SK-N-SH (cell line): ENCODE measurements at regions not wholly inside any gene's neighbourhood (a gene's known extent, or its start where the extent isn't known, plus 50 kb on each side); places are given as distances from the start of the nearest gene placed in this dataset.

Experiments
- CTCF ChIA-PET: fragments of 300-600, 350-600 bp; formaldehyde crosslinking; extraction: SDS; loops from one replicate; lab custom pipeline; 2021; lab: Yijun Ruan, JAX
- POLR2A ChIA-PET: fragments of 350-600 bp; sonication (Branson Sonifier 250); formaldehyde crosslinking; extraction: SDS; loops from one replicate; lab custom pipeline; 2020; ENCODE audit warnings: antibody characterized with exemption, inconsistent platforms; lab: Yijun Ruan, JAX
- DNase-seq: peaks from one replicate; pipeline ENCODE4 v3.0.0; 2012
- H2AFZ ChIP-seq: fragments of 200-600 bp; sonication (generic); 2 replicates; pipeline ENCODE4 v1.8.1; 2016; ENCODE audit warnings: antibody characterized with exemption, mild to moderate bottlenecking, low read depth
- H3F3A ChIP-seq: fragments of 200-600 bp; sonication (generic); replicated peaks from 2 replicates; pipeline ENCODE3; 2016; ENCODE audit warnings: antibody characterized with exemption, mild to moderate bottlenecking; ENCODE audit not compliant: insufficient read depth
- H3K27ac ChIP-seq, 2 experiments: fragments of 200-500 bp in 1 of 2; fragments of 200-600 bp in 1 of 2; sonication (Bioruptor generic) in 1 of 2; sonication (generic), shearing (Covaris generic) in 1 of 2; 2 replicates each; pipeline versions ENCODE4 v1.5.1 to v1.6.1; 2014 to 2016; ENCODE audit warnings: low read depth in 2 of 2, inconsistent platforms in 1 of 2, low read length in 1 of 2, mild to moderate bottlenecking in 1 of 2, mixed read lengths in 1 of 2
- H3K27me3 ChIP-seq: fragments of 200-600 bp; sonication (generic), shearing (Covaris generic); 2 replicates; pipeline ENCODE4 v1.6.1; 2016; ENCODE audit warnings: mixed run types; ENCODE audit not compliant: insufficient read depth
- H3K36me3 ChIP-seq, 2 experiments: fragments of 200-500 bp in 1 of 2; fragments of 200-600 bp in 1 of 2; sonication (Bioruptor generic) in 1 of 2; sonication (generic) in 1 of 2; replicated peaks in 1 of 2; 2 replicates each; pipeline versions ENCODE3 to v1.5.1; 2014 to 2016; ENCODE audit warnings: low read length in 1 of 2, mild to moderate bottlenecking in 1 of 2; ENCODE audit not compliant: insufficient read depth in 2 of 2, control insufficient read depth in 1 of 2
- H3K4me1 ChIP-seq, 2 experiments: fragments of 200-500 bp in 1 of 2; fragments of 200-600 bp in 1 of 2; sonication (Bioruptor generic) in 1 of 2; sonication (generic), shearing (Covaris generic) in 1 of 2; 2 replicates each; pipeline versions ENCODE4 v1.5.1 to v1.6.1; 2014 to 2016; ENCODE audit warnings: low read depth in 1 of 2, low read length in 1 of 2, mixed run types in 1 of 2; ENCODE audit not compliant: insufficient read depth in 2 of 2, control insufficient read depth in 1 of 2
- H3K4me2 ChIP-seq: fragments of 200-600 bp; sonication (generic), shearing (Covaris generic); 2 replicates; pipeline ENCODE4 v1.6.1; 2017; ENCODE audit warnings: mixed run types
- H3K4me3 ChIP-seq, 2 experiments: fragments of 200-500 bp in 1 of 2; fragments of 200-600 bp in 1 of 2; sonication (Bioruptor generic) in 1 of 2; sonication (generic), shearing (Covaris generic) in 1 of 2; 2 replicates each; pipeline versions ENCODE4 v1.5.1 to v1.8.1; 2014 to 2016; ENCODE audit warnings: low read depth in 2 of 2, inconsistent platforms in 1 of 2, low read length in 1 of 2, mild to moderate bottlenecking in 1 of 2, mixed read lengths in 1 of 2, moderate library complexity in 1 of 2
- H3K79me2 ChIP-seq: fragments of 200-600 bp; sonication (generic); 2 replicates; pipeline ENCODE4 v1.8.1; 2017; ENCODE audit warnings: mild to moderate bottlenecking; ENCODE audit not compliant: insufficient read depth
- H3K9ac ChIP-seq: fragments of 200-600 bp; sonication (generic); 2 replicates; pipeline ENCODE4 v1.6.1; 2017; ENCODE audit warnings: mixed run types
- H3K9me2 ChIP-seq: fragments of 200-600 bp; sonication (generic); 2 replicates; pipeline ENCODE4 v1.6.1; 2017; ENCODE audit warnings: mixed run types
- H3K9me3 ChIP-seq: fragments of 200-600 bp; sonication (generic); 2 replicates; pipeline ENCODE4 v1.6.1; 2017; ENCODE audit warnings: mixed run types, mild to moderate bottlenecking, moderate library complexity
- H4K20me1 ChIP-seq: fragments of 200-600 bp; sonication (generic); 2 replicates; pipeline ENCODE4 v1.6.1; 2017; ENCODE audit warnings: mild to moderate bottlenecking, mixed run types; ENCODE audit not compliant: insufficient read depth
- CHD2 ChIP-seq: fragments of 150-350 bp; IDR thresholded peaks from 2 replicates; pipeline ENCODE4 v1.6.1; 2018; ENCODE audit warnings: low read length; ENCODE audit not compliant: partially characterized antibody
- CTCF ChIP-seq: fragments of 200-600 bp; sonication (generic); IDR thresholded peaks from 2 replicates; pipeline ENCODE4 v1.6.1; 2017; ENCODE audit warnings: antibody characterized with exemption, mild to moderate bottlenecking, moderate library complexity
- ELF1 ChIP-seq: IDR thresholded peaks from 2 replicates; pipeline ENCODE4 v1.4.0; 2012
- EP300 ChIP-seq, 2 experiments: IDR thresholded peaks; 2 replicates each; pipeline versions ENCODE4 v1.4.0 to v1.6.1; 2012; ENCODE audit warnings: borderline replicate concordance in 1 of 2, low read depth in 1 of 2, low read length in 1 of 2
- EZH2phosphoT487 ChIP-seq: fragments of 200-600 bp; sonication (generic); IDR thresholded peaks from 2 replicates; pipeline ENCODE4 v1.6.1; 2017; ENCODE audit warnings: low read depth, mixed run types, mild to moderate bottlenecking, antibody characterized with exemption, moderate library complexity, borderline replicate concordance
- FOSL2 ChIP-seq: IDR thresholded peaks from 2 replicates; pipeline ENCODE4 v1.4.0; 2012; ENCODE audit warnings: low read depth, mild to moderate bottlenecking, moderate library complexity, borderline replicate concordance
- FOXJ3 ChIP-seq: sonication (generic); formaldehyde crosslinking; IDR thresholded peaks from 2 replicates; pipeline ENCODE4 v1.5.1; 2020; ENCODE audit warnings: mild to moderate bottlenecking, missing genetic modification reagents
- GABPA ChIP-seq: IDR thresholded peaks from 2 replicates; pipeline ENCODE4 v1.4.0; 2012; ENCODE audit warnings: low read depth, mild to moderate bottlenecking
- PBX3 ChIP-seq: IDR thresholded peaks from 2 replicates; pipeline ENCODE4; 2012
- RAD21 ChIP-seq: IDR thresholded peaks from 2 replicates; pipeline ENCODE4 v1.6.1; 2012; ENCODE audit warnings: mild to moderate bottlenecking, low read length
- RCOR1 ChIP-seq: fragments of 150-350 bp; IDR thresholded peaks from 2 replicates; pipeline ENCODE4 v1.6.1; 2017; ENCODE audit warnings: antibody characterized with exemption, low read length
- RFX5 ChIP-seq: IDR thresholded peaks from 2 replicates; pipeline ENCODE4 v1.6.1; 2012; ENCODE audit warnings: mild to moderate bottlenecking, improper control_type of control experiment, low read length
- RXRA ChIP-seq: IDR thresholded peaks from 2 replicates; pipeline ENCODE4 v1.4.0; 2012; ENCODE audit warnings: low read depth, mild to moderate bottlenecking, borderline replicate concordance
- USF1 ChIP-seq: IDR thresholded peaks from 2 replicates; pipeline ENCODE4 v1.4.0; 2012; ENCODE audit warnings: low read depth, borderline replicate concordance
- ZBTB33 ChIP-seq: IDR thresholded peaks from 2 replicates; pipeline ENCODE4 v1.4.0; 2012; ENCODE audit warnings: low read depth, borderline replicate concordance
- WGBS: methylation state at CpG from one replicate; pipeline ENCODE4 v1.1.6; 2017; ENCODE audit warnings: low lambda C conversion rate; 5-methylcytosine and 5-hydroxymethylcytosine counted together

- Histone ChIP-seq H3K4me1 (peaks cover 0 to 27% of the 10 kb centered on the region in 2 experiments; a peak in 1 of 4 replicates), H3K9me2 (no peaks in the 10 kb centered on the region), H3K27me3 (no peaks in the 10 kb centered on the region), H3K27ac (no peak overlapping the region), H3K36me3 (no peaks in the 10 kb centered on the region), H3K9ac (no peak overlapping the region), H3K79me2 (no peaks in the 10 kb centered on the region), H3F3A (no peaks in the 10 kb centered on the region), H3K9me3 (no peaks in the 10 kb centered on the region), H4K20me1 (no peaks in the 10 kb centered on the region), H2AFZ (no peak overlapping the region), H3K4me3 (no peak overlapping the region), H3K4me2 (no peak overlapping the region)
- ChIA-PET POLR2A (no interaction called here), CTCF (interaction anchor here (0.7 kb wide), 1 partner anchor 417 kb away, joined by 3 read pairs; no protein-coding TSS in a partner anchor)
- TF ChIP-seq CHD2 = no peak
- TF ChIP-seq ELF1 = no peak
- no peak for TF ChIP-seq RFX5
- no peak for TF ChIP-seq FOXJ3 (CRISPR knock-in tag)
- no peak for TF ChIP-seq ZBTB33
- TF ChIP-seq FOSL2 = no peak
- no peak for TF ChIP-seq EP300 (IDR thresholded peaks at IDR 0.05; ENCODE audit: borderline replicate concordance in 1 of 2, low read depth in 1 of 2, low read length in 1 of 2)
- TF ChIP-seq RXRA = no peak
- no peak for TF ChIP-seq USF1
- TF ChIP-seq GABPA = no peak
- TF ChIP-seq RAD21 = no peak
- TF ChIP-seq EZH2phosphoT487 = no peak
- no peak for TF ChIP-seq RCOR1
- TF ChIP-seq CTCF = no peak
- TF ChIP-seq PBX3 = no peak
- no peak for DNase-seq
- WGBS = 27% methylated on average over 1 of the region's 1 CpG
Measured at GRCh38 chr3:41001556-41001955, 197.7 kb upstream of the CTNNB1 start.
